ENCODE measurements at regions not wholly inside any gene's neighbourhood (a gene's known extent, or its start where the extent isn't known, plus 50 kb on each side); places are given as distances from the start of the nearest gene placed in this dataset.

DNA sequence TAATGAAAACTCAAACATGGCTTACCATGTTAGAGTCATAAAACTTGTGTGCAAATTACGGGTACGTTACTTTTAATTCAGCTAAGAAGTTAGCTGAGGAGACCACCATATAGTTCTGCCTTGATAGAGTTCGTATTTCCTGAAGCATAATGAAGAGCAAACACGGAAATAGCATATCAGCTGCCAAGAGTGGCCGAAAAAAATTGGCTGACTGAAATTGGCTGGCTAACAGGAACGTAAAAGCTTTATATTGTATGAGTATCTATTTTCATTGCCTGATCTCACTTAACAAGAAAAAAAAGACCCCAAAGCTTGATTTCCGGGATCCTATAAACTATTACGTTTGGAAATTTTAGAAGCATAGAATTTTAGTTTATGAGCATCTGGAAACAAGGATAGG, 1222.9 kb downstream of the ZPLD1 start:
- intact Hi-C loops (cut with DNase I, micrococcal nuclease): no loop called here
- ChIA-PET CTCF (no interaction called here), POLR2A (no interaction called here)
- no peaks in the 10 kb centered on the region for H3K36me3 Mint-ChIP-seq (ENCODE audit: low read depth)
- ATAC-seq (no peak), DNase-seq (no peak)
- H3K27ac Mint-ChIP-seq: no peak overlapping the region
- H3K9me3 Mint-ChIP-seq (ENCODE audit: low read depth): no peaks in the 10 kb centered on the region
- H3K27me3 Mint-ChIP-seq: no peaks in the 10 kb centered on the region
- H3K4me1 Mint-ChIP-seq: no peaks in the 10 kb centered on the region
- no peak overlapping the region for H3K4me3 Mint-ChIP-seq

DNA sequence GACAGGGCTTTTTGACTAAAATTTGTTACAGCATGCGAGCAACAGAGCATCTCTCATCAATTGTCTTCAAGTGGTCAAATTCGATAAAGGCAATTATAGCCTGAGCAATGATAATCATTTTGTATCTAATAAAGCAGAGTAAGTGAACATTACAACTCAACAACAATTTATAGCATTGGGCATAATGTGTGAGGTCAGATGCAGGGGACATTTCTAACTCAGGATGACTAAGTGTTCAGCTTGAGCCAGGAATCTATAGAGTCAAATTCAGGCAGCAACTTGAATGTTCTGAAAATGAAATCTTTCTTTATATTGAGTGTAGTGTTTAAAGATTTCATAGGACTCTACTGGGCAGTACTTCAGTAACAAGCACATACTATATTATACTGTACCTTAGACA, 1226.0 kb downstream of the ZPLD1 start:
- no peak for DNase-seq
- no peak for ATAC-seq
- Mint-ChIP-seq H3K4me1 (no peaks in the 10 kb centered on the region), H3K36me3 (ENCODE audit: low read depth) (no peaks in the 10 kb centered on the region), H3K27ac (no peak overlapping the region), H3K27me3 (no peaks in the 10 kb centered on the region), H3K4me3 (no peak overlapping the region), H3K9me3 (ENCODE audit: low read depth) (peaks cover 3% of the 10 kb centered on the region)
- ChIA-PET POLR2A (no interaction called here), CTCF (no interaction called here)
- intact Hi-C loops (cut with DNase I, micrococcal nuclease): no loop called here

DNA sequence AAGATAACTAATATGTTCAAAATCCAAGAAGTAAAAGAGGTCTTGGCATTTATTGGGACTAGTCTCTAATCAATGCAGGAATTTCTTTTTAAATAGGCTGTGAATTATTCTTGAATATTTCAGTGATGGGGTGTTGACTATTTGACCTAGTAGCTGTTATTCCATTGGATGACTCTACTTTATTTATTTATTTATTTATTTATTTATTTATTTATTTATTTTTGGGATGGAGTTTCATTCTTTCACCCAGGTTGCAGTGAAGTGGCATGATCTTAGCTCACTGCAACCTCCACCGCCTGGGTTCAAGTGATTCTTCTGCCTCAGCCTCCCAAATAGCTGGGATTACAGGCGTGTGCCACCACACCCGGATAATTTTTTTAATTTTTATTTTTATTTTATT, 1227.8 kb downstream of the ZPLD1 start:
- H3K27me3 Mint-ChIP-seq: no peaks in the 10 kb centered on the region
- POLR2A ChIA-PET: no interaction called here

DNA sequence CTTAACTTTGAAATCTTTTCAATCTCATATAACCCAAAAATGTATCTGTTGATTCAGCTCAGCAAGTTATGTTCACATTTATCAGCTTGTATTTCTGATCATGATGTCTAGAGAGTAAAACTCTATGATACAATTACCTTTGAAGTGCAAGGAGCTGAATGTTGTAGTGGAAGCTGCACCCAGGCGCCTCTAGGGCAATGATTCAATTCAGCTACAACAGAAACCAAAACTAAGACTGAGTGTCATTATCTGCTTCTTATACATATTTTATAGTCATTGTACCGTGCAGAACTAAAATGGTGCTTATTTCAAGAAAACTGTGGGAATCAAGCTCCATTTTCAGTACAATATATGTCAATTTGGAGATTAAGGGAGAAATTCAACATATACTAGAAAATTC, 1237.5 kb downstream of the ZPLD1 start:
- ChIA-PET CTCF (no interaction called here), POLR2A (no interaction called here)
- Mint-ChIP-seq H3K9me3 (ENCODE audit: low read depth) (no peaks in the 10 kb centered on the region), H3K36me3 (ENCODE audit: low read depth) (no peaks in the 10 kb centered on the region), H3K4me3 (no peak overlapping the region), H3K27me3 (no peaks in the 10 kb centered on the region), H3K4me1 (no peaks in the 10 kb centered on the region), H3K27ac (no peak overlapping the region)
- intact Hi-C loops (cut with DNase I, micrococcal nuclease): no loop called here
- ATAC-seq (no peak), DNase-seq (no peak)

More for the DNA sequence above, 1227.8 kb downstream of the ZPLD1 start:
- Mint-ChIP-seq H3K4me1 (no peaks in the 10 kb centered on the region), H3K4me3 (no peak overlapping the region), H3K36me3 (ENCODE audit: low read depth) (no peaks in the 10 kb centered on the region), H3K9me3 (ENCODE audit: low read depth) (peaks cover 3% of the 10 kb centered on the region), H3K27ac (no peak overlapping the region)
- intact Hi-C loops (cut with DNase I, micrococcal nuclease): no loop called here
- CTCF ChIA-PET: no interaction called here
- DNase-seq (no peak), ATAC-seq (no peak)

DNA sequence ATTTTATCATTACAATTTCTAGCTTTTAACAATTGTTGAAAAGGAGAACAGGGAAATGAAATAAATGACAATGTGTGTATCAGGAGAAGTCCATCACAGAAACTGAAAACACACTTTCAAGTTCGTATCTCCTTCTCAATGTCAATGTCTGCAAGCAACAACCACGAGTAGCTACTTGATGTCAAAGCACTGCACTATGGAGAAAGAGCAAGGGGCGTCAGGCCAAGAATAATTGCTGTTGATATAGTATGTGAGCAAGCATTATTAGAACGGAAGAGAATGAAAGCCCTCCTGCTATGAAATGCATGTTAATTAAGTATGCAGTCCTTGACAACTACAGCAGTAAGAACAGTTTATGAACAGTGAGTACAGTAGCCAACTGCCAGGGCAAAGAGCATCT, 1250.1 kb downstream of the ZPLD1 start:
- Mint-ChIP-seq H3K27ac (no peak overlapping the region), H3K27me3 (no peaks in the 10 kb centered on the region), H3K4me3 (no peak overlapping the region), H3K36me3 (ENCODE audit: low read depth) (no peaks in the 10 kb centered on the region), H3K9me3 (ENCODE audit: low read depth) (peaks cover 5% of the 10 kb centered on the region), H3K4me1 (no peaks in the 10 kb centered on the region)
- POLR2A ChIA-PET: interaction anchor here (0.6 kb wide), 1 partner anchor 35 kb away, joined by 3 read pairs; no protein-coding TSS in a partner anchor
- CTCF ChIA-PET: no interaction called here
- no peak for DNase-seq
- intact Hi-C loops (cut with DNase I, micrococcal nuclease): no loop called here
- ATAC-seq: no peak

DNA sequence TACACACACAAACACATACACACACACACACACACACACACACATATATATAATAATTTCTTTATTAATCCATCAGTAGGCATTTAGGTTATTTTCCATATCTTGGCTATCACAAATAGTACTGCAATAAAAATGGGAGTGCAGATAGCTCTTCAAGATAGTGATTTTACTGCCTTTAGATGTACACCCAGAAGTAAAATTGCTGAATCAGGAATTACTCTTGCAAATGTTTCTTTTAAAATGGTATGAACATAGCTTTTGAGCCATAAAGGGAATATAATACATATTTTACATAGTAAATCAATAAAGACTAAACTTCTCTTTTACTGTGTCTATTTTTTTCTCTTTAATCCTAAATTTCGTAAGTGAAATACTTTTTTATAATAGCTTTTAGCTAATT, 1251.1 kb downstream of the ZPLD1 start:
- H3K36me3 Mint-ChIP-seq (ENCODE audit: low read depth): no peaks in the 10 kb centered on the region
- H3K27ac Mint-ChIP-seq: no peak overlapping the region
- intact Hi-C loops (cut with DNase I, micrococcal nuclease): no loop called here
- H3K27me3 Mint-ChIP-seq: no peaks in the 10 kb centered on the region
- no peaks in the 10 kb centered on the region for H3K4me1 Mint-ChIP-seq
- ChIA-PET POLR2A (no interaction called here), CTCF (no interaction called here)
- ATAC-seq: no peak
- H3K4me3 Mint-ChIP-seq: no peak overlapping the region
- DNase-seq: no peak
- peaks cover 5% of the 10 kb centered on the region for H3K9me3 Mint-ChIP-seq (ENCODE audit: low read depth)

DNA sequence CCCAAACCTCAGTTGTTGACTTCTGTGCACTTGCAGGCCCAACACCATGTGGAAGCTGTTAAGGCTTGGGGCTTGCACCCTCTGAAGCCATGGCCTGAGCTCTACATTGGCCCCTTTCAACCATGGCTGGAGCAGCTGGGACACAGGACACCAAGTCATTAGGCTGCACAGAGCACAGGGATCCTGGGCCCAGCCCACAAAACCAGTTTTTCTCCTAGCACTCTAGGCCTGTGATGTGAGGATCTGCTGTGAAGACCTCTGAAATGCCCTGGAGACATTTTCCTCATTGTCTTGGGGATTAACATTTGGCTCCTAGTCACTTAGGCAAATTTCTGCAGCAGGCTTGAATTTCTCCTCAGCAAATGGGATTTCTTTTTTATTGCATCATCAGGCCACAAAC, 1255.7 kb downstream of the ZPLD1 start:
- Mint-ChIP-seq H3K4me1 (no peaks in the 10 kb centered on the region), H3K9me3 (ENCODE audit: low read depth) (peaks cover 8% of the 10 kb centered on the region), H3K27ac (no peak overlapping the region), H3K36me3 (ENCODE audit: low read depth) (no peaks in the 10 kb centered on the region), H3K27me3 (no peaks in the 10 kb centered on the region), H3K4me3 (no peak overlapping the region)
- POLR2A ChIA-PET: no interaction called here
- no peak for ATAC-seq
- intact Hi-C loops (cut with DNase I, micrococcal nuclease): no loop called here
- no peak for DNase-seq
- CTCF ChIA-PET: no interaction called here

DNA sequence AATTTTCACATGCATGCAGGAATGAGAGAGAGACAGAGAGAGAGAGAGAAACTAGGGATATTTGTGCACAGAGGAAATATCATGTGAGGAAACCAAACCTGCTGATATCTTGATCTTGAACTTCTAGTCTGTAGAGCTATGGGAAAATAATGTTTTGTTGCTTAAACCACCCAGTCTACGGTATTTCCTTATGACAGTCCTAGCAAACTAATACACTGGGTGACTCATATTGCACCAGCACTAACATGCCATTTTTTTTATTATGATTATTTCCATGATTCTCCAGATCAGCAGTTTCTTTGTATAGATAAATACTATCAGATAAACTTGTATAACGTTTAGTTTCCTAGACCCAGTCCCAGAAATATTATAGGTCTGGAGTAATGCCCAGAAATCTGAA, 1259.0 kb downstream of the ZPLD1 start:
- ChIA-PET CTCF (no interaction called here), POLR2A (no interaction called here)
- no peaks in the 10 kb centered on the region for H3K27me3 Mint-ChIP-seq
- no peaks in the 10 kb centered on the region for H3K36me3 Mint-ChIP-seq (ENCODE audit: low read depth)
- H3K9me3 Mint-ChIP-seq (ENCODE audit: low read depth): peaks cover 6% of the 10 kb centered on the region
- intact Hi-C loops (cut with DNase I, micrococcal nuclease): no loop called here
- no peak for DNase-seq
- H3K4me1 Mint-ChIP-seq: no peaks in the 10 kb centered on the region
- H3K4me3 Mint-ChIP-seq: no peak overlapping the region
- no peak for ATAC-seq
- no peak overlapping the region for H3K27ac Mint-ChIP-seq

DNA sequence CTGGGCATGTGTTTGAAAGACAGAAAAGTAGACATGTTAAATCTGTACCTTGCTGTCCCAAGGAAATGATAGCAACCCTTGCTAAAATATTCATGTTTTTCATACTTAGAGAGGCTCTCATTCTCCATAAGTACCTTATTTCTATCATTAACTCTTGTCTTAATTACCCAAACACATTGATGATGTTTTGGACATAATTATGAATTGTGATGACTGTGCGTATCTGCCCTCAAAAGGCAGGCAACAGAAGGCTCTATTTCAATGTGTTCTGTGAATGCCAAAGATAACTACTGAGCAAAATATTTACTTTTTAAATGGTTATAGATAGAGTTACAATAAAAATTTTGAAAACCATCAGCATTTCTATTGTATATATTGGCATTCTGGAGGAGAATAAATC, 1263.8 kb downstream of the ZPLD1 start:
- Mint-ChIP-seq H3K4me1 (no peaks in the 10 kb centered on the region), H3K9me3 (ENCODE audit: low read depth) (peaks cover 2% of the 10 kb centered on the region), H3K36me3 (ENCODE audit: low read depth) (no peaks in the 10 kb centered on the region), H3K4me3 (no peak overlapping the region), H3K27ac (no peak overlapping the region), H3K27me3 (no peaks in the 10 kb centered on the region)
- POLR2A ChIA-PET: no interaction called here
- DNase-seq (no peak), ATAC-seq (no peak)
- intact Hi-C loops (cut with DNase I, micrococcal nuclease): no loop called here
- CTCF ChIA-PET: no interaction called here

DNA sequence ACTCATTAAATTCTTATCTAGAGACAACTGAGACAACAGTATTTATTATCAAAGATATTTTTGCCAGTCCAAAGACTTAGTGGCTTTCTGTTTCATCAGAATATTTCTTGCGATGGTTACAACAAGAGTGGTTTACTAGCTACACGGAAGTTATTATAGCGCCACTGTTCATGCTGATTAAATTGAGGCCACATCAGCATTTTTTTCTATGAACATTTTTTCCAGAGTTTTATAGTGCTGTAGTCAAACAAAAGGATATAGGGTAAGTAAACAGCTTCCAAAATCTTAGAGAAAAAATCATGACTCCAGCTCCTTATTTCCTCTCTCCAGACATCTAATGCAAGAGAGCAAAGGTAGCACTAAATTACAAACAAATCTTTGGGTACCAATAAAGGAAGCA, 1264.4 kb downstream of the ZPLD1 start:
- Mint-ChIP-seq H3K9me3 (ENCODE audit: low read depth) (peaks cover 1% of the 10 kb centered on the region), H3K27me3 (no peaks in the 10 kb centered on the region), H3K4me3 (no peak overlapping the region), H3K27ac (no peak overlapping the region), H3K4me1 (no peaks in the 10 kb centered on the region), H3K36me3 (ENCODE audit: low read depth) (no peaks in the 10 kb centered on the region)
- intact Hi-C loops (cut with DNase I, micrococcal nuclease): no loop called here
- CTCF ChIA-PET: no interaction called here
- DNase-seq (no peak), ATAC-seq (no peak)
- POLR2A ChIA-PET: no interaction called here

DNA sequence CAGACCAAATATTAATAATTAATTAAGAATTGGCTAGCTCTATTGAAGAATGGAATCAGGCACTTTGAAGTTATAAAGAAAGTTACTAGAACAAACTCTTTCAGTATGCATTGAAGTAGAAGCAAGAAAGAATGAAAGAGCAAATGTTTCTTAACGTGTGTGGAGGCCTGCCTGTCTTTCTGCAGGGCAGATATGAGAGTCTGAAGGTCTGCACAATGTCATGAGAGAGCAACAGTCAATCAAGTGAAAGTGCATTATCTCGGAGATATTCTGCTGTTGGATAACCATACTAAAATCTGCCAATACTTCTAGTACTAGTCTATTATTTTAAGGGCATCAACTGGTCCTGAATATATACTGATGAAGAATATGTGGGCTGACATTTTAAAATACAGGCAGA, 1270.8 kb downstream of the ZPLD1 start:
- H3K27me3 Mint-ChIP-seq: no peaks in the 10 kb centered on the region
- H3K36me3 Mint-ChIP-seq (ENCODE audit: low read depth): no peaks in the 10 kb centered on the region
- H3K9me3 Mint-ChIP-seq (ENCODE audit: low read depth): peaks cover 1% of the 10 kb centered on the region
- H3K27ac Mint-ChIP-seq: no peak overlapping the region
- intact Hi-C loops (cut with DNase I, micrococcal nuclease): no loop called here
- CTCF ChIA-PET: no interaction called here
- no peak for DNase-seq
- ATAC-seq: no peak
- POLR2A ChIA-PET: no interaction called here
- H3K4me3 Mint-ChIP-seq: no peak overlapping the region
- H3K4me1 Mint-ChIP-seq: no peaks in the 10 kb centered on the region

DNA sequence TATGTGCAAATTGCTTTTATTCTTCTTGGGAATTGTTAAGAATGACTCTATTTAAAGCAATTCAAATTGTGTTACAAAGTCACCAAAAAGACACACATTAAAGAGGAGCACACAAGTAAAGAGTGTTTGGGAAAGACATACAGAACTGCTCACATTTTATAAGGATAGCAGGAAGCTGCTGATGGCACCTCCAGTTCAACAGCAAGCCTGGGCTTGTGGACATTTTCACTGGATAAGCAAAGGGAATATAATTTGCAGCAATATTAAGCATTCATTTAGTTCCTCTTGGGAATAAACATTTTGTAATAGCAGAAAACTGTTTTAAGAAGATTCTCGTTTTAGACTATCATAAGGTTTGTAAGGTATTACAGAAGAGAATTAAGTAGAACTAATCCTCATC, 1271.9 kb downstream of the ZPLD1 start:
- H3K4me3 Mint-ChIP-seq: no peak overlapping the region
- H3K27me3 Mint-ChIP-seq: no peaks in the 10 kb centered on the region
- CTCF ChIA-PET: no interaction called here
- no peaks in the 10 kb centered on the region for H3K4me1 Mint-ChIP-seq
- DNase-seq (no peak), ATAC-seq (no peak)
- no peaks in the 10 kb centered on the region for H3K9me3 Mint-ChIP-seq (ENCODE audit: low read depth)
- POLR2A ChIA-PET: no interaction called here
- no peaks in the 10 kb centered on the region for H3K36me3 Mint-ChIP-seq (ENCODE audit: low read depth)
- intact Hi-C loops (cut with DNase I, micrococcal nuclease): no loop called here
- H3K27ac Mint-ChIP-seq: no peak overlapping the region

DNA sequence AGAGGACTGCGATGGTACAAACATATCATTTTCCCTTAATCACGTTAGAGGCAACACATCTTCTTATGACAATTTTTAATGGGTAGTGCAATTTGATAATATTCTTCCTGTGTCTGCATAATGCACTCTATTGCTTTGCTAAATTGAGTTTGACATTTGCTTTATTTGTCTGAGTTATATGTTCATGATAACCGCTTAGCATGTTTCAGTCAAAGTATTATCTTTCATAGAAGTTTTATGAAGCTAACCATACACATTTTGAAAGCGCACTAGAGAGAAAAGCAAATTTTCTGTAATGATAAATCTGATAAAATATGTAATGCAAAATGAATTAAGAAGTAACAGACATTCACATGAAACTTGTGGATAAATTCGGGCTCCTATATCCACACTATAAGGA, 1276.9 kb downstream of the ZPLD1 start:
- CTCF ChIA-PET: no interaction called here
- intact Hi-C loops (cut with DNase I, micrococcal nuclease): no loop called here
- no peaks in the 10 kb centered on the region for H3K27me3 Mint-ChIP-seq
- POLR2A ChIA-PET: no interaction called here
- ATAC-seq (no peak), DNase-seq (no peak)
- H3K9me3 Mint-ChIP-seq (ENCODE audit: low read depth): peaks cover 4% of the 10 kb centered on the region
- H3K4me3 Mint-ChIP-seq: no peak overlapping the region
- H3K36me3 Mint-ChIP-seq (ENCODE audit: low read depth): no peaks in the 10 kb centered on the region
- no peaks in the 10 kb centered on the region for H3K4me1 Mint-ChIP-seq
- H3K27ac Mint-ChIP-seq: no peak overlapping the region
